HG03442 (cell line): ENCODE measurements at regions not wholly inside any gene's neighbourhood (a gene's known extent, or its start where the extent isn't known, plus 50 kb on each side); places are given as distances from the start of the nearest gene placed in this dataset.

Experiments used
- ATAC-seq: cut with Tn5 transposase; IDR thresholded peaks from one replicate; pipeline ENCODE4 v1.9.1; 2021; ENCODE audit warnings: mild to moderate bottlenecking, moderate library complexity; ENCODE audit not compliant: unreplicated experiment

GRCh38 chr4:178244785-178245184 lies 802.5 kb upstream of the AGA start:
- ATAC-seq, result no peak

- ATAC-seq, result no peak
Observed at GRCh38 chr4:178255172-178255571, 812.9 kb upstream of the AGA start.

- no peak for ATAC-seq
Observed at GRCh38 chr4:178258603-178259002, 816.4 kb upstream of the AGA start.

- ATAC-seq, result no peak
Observed at GRCh38 chr4:178259566-178259965, 817.3 kb upstream of the AGA start.

GRCh38 chr4:178264001-178264400 lies 821.8 kb upstream of the AGA start:
- no peak for ATAC-seq

- no peak for ATAC-seq
Observed at GRCh38 chr4:178271386-178271785, 829.1 kb upstream of the AGA start.

GRCh38 chr4:178273168-178273567 lies 830.9 kb upstream of the AGA start:
- no peak for ATAC-seq

- ATAC-seq, result no peak
Observed at GRCh38 chr4:178275671-178276360, 833.6 kb upstream of the AGA start.

GRCh38 chr4:178280362-178280761 lies 838.1 kb upstream of the AGA start:
- no peak for ATAC-seq

GRCh38 chr4:178288462-178288861 lies 846.2 kb upstream of the AGA start:
- no peak for ATAC-seq

GRCh38 chr4:178293601-178294000 lies 851.4 kb upstream of the AGA start:
- no peak for ATAC-seq

- ATAC-seq, result no peak
Observed at GRCh38 chr4:178296669-178297068, 854.4 kb upstream of the AGA start.

GRCh38 chr4:178306565-178306964 lies 864.3 kb upstream of the AGA start:
- no peak for ATAC-seq

- ATAC-seq, result no peak
Observed at GRCh38 chr4:178309890-178310289, 867.7 kb upstream of the AGA start.

- no peak for ATAC-seq
Observed at GRCh38 chr4:178311997-178312396, 869.8 kb upstream of the AGA start.

GRCh38 chr4:178314287-178314686 lies 872.0 kb upstream of the AGA start:
- ATAC-seq, result no peak

- ATAC-seq, result no peak
Observed at GRCh38 chr4:178316211-178316610, 874.0 kb upstream of the AGA start.

GRCh38 chr4:178320003-178320402 lies 877.8 kb upstream of the AGA start:
- no peak for ATAC-seq

GRCh38 chr4:178322524-178323183 lies 880.4 kb upstream of the AGA start:
- no peak for ATAC-seq

- no peak for ATAC-seq
Observed at GRCh38 chr4:178329226-178329872, 887.1 kb upstream of the AGA start.

GRCh38 chr4:178333355-178333754 lies 891.1 kb upstream of the AGA start:
- no peak for ATAC-seq

GRCh38 chr4:178339769-178340168 lies 897.5 kb upstream of the AGA start:
- ATAC-seq, result no peak
